Bronchial epithelial cell (primary cell): ENCODE measurements at regions not wholly inside any gene's neighbourhood (a gene's known extent, or its start where the extent isn't known, plus 50 kb on each side); places are given as distances from the start of the nearest gene placed in this dataset.
"Not testable (repeated sequence)": the region's sequence is repeated elsewhere in the genome, so short reads cannot be mapped to it uniquely, and the experiment has no call there.

Source experiments
- DNase-seq: peaks from one replicate; pipeline ENCODE4 v3.0.0-alpha.2; 2010; ENCODE audit warnings: low read depth
- FAIRE-seq: peaks from 2 replicates; lab custom pipeline; 2011; peaks lifted over from hg19 to GRCh38; lab: Jason Lieb, UNC
- H3K27me3 ChIP-seq: 2 replicates; pipeline ENCODE4 v1.5.1; 2011; ENCODE audit warnings: low read length; ENCODE audit not compliant: control insufficient read depth, insufficient read depth
- H3K36me3 ChIP-seq: 2 replicates; pipeline ENCODE4 v1.5.1; 2011; ENCODE audit warnings: low read length; ENCODE audit not compliant: control insufficient read depth, insufficient read depth
- H3K4me3 ChIP-seq: 2 replicates; pipeline ENCODE4 v1.5.1; 2011; ENCODE audit warnings: mild to moderate bottlenecking, low read depth, low read length, control low read depth
- TF ChIP-seq, protein P1 (sequence below): IDR thresholded peaks from 2 replicates; pipeline ENCODE4 v1.5.1; 2011; ENCODE audit warnings: mild to moderate bottlenecking, moderate library complexity, low read length, control low read depth, inconsistent platforms; ENCODE audit not compliant: insufficient read depth, severe bottlenecking

DNA sequence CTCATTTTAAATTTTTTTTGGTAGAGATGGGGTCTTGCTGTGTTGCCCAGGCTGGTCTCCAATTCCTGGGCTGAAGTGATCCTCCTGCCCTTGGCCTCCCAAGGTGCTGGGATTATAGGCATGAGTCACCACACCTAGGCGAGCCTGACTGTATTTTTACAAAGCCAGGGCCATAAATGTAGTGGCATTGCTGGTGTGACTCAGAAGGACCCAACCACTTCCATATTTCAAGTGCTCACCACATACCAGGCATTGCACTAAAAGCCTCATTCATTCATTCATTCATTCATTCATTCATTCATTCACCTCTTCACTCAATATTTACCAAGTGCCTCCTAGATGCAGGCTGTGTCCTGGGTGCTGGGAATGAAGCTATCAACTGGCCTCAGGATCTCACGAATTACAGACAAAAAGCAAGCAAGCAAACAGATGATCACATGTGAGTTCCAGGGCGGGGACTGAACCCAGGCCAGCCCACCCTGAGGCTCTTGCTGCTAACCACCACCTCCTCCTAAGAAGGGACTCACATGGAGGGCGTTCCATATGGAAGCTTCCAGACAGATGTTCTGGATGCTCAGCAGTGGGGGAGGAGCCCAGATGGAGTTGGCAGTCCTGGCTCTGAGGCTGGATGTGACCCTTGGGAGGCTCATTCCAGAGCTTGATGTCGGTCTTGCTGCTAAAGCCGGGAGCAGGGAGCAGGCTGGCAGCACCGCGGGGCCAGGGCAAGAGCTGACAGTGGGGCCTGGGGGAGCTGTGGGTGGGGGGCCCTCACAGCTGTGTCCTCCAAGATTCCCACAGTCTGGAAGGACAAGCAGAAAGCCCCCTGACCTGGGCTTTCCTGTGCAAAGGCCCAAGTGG lies 158.8 kb downstream of the CTTN start:
- peak; percentile 53 for DNase-seq
- H3K4me3 ChIP-seq = no peak overlapping the region
- TF ChIP-seq, protein P1, sequence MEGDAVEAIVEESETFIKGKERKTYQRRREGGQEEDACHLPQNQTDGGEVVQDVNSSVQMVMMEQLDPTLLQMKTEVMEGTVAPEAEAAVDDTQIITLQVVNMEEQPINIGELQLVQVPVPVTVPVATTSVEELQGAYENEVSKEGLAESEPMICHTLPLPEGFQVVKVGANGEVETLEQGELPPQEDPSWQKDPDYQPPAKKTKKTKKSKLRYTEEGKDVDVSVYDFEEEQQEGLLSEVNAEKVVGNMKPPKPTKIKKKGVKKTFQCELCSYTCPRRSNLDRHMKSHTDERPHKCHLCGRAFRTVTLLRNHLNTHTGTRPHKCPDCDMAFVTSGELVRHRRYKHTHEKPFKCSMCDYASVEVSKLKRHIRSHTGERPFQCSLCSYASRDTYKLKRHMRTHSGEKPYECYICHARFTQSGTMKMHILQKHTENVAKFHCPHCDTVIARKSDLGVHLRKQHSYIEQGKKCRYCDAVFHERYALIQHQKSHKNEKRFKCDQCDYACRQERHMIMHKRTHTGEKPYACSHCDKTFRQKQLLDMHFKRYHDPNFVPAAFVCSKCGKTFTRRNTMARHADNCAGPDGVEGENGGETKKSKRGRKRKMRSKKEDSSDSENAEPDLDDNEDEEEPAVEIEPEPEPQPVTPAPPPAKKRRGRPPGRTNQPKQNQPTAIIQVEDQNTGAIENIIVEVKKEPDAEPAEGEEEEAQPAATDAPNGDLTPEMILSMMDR = no peak
- no peak for FAIRE-seq
- H3K36me3 ChIP-seq = no peaks in the 10 kb centered on the region
- H3K27me3 ChIP-seq = no peaks in the 10 kb centered on the region

DNA sequence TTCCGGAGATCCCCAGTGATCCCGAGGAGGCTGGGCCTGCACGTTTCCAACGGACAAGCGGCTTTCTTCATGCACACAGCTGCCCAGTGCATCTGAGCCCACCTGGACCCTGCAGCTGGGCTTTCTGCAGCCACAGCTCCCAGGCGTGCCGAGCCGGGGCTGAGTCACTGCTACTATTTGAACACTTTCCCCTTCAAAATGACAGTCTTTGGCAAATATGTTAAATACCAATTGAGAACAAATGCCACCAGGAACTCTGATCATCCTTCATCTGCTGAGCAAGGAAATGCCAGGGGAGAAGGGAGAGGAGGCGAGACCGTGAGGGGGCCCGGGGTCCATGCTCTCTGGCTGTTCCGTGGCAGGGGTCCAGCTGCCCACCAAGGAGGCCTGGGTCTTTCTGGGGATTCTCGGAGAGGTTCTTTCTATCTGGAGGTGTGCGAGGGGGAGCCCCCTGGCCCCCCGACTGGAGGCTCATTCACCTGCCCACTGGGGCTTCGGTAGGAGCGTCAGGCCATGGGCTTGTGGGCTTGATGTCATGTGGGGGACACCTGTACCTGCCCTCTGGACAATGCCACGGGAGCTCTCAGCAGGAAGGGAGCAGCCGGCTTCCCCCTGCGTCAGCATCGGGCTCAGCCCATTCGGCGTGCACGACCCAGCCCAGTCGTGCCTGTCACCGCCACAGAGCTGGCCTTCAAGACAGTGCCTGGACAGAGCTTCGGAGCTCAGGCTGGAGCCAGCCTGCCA lies 159.6 kb downstream of the CTTN start:
- TF ChIP-seq, protein P1 = no peak
- FAIRE-seq (peak; percentile 36), DNase-seq (no peak)
- Histone ChIP-seq H3K27me3 (no peaks in the 10 kb centered on the region), H3K36me3 (no peaks in the 10 kb centered on the region), H3K4me3 (no peak overlapping the region)

DNA sequence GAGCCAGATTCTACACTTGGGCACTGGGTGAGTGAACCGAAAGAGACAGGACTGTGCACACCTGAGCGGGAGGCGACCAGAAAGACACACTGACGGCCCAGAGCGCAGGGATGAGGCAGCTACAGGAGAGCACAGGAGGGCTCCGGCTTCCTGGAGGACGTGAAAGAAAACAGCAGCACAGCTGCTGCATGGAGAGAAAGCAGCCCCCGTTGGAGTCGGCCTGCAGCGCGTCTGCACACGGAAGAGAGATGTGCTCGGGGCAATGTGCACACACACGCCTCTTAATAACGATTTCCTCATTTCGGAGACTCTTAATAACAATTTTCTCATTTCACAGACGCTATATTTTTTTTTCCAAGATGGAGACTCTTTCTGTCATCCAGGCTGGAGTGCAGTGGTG lies 160.4 kb downstream of the CTTN start:
- H3K36me3 ChIP-seq = no peaks in the 10 kb centered on the region
- TF ChIP-seq, protein P1 = no peak
- DNase-seq (no peak), FAIRE-seq (no peak)
- no peak overlapping the region for H3K4me3 ChIP-seq
- H3K27me3 ChIP-seq = no peaks in the 10 kb centered on the region

DNA sequence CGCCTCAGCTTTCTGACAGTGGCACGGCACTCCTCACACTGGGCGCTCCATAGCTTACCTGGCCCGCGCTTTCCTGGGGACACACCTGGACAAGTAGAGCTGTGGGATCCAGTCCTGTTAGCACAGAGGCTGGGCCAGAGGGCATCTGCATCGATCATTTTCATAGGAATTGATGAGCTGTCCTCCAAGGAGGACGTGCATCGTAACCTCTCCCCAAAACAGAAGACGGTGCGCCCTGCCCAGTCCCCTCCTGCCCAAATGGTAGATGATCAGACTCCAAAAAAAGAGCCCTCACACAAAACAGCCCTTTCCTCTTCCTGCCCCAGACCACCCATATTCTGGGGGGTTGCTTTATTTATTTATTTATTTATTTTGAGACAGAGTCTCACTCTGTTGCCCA lies 161.2 kb downstream of the CTTN start:
- no peaks in the 10 kb centered on the region for H3K36me3 ChIP-seq
- FAIRE-seq = no peak
- H3K27me3 ChIP-seq = no peaks in the 10 kb centered on the region
- no peak for DNase-seq
- TF ChIP-seq, protein P1 = no peak
- H3K4me3 ChIP-seq = no peak overlapping the region

DNA sequence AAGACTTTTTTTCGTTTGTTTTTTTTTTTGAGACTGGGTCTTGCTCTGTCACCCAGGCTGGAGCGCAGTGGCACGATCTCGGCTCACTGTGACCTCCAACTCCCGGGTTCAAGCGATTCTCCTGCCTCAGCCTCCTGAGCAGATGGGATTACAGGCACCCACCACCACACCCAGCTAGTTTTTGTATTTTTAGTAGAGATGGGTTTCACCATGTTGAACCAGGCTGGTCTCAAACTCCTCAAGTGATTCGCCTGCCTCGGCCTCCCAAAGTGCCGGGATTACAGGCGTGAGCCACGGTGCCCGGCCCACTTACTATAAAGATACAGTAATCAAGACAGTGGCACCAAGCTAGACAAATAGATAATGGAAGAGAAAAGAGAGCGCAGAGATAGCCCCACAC lies 162.3 kb downstream of the CTTN start:
- not testable (repeated sequence) for DNase-seq, H3K27me3 ChIP-seq, H3K4me3 ChIP-seq, H3K36me3 ChIP-seq, FAIRE-seq

DNA sequence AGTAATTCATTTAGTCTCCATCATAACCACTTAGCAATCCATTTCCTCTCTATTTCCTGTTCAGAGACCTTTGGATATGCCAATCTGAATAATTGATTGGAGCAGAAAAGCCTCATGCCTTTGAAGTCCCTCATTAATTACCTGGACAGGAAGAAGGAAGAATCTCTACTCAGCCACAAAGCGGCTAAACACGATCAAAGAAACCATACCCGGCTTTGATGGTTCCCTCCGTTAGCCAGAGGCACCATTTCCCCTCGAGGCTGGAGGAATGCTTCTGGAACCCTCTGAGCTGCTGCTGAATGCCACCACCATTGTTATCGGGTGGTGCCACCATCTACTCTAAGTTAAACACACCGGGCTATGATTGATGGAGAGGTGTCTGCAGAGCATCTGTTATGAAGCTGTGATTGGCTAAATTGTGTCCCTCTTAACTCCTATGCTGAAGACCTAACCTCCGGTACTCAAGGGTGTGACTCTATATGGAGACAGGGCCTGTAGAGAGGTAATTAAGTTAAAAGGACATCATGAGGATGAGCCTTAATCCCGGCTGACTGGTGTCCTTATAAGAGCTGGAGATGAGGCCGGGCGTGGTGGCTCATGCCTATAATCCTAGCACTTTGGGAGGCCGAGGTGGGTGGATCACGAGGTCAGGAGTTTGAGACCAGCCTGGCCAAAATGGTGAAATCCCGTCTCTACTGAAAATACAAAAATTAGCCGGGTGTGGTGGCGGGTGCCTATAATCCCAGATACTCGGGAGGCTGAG lies 168.6 kb downstream of the CTTN start:
- no peaks in the 10 kb centered on the region for H3K27me3 ChIP-seq
- no peak for DNase-seq
- H3K36me3 ChIP-seq = no peaks in the 10 kb centered on the region
- FAIRE-seq = no peak
- TF ChIP-seq, protein P1 = no peak
- H3K4me3 ChIP-seq = no peak overlapping the region
